ENCODE measurements at regions not wholly inside any gene's neighbourhood (a gene's known extent, or its start where the extent isn't known, plus 50 kb on each side); places are given as distances from the start of the nearest gene placed in this dataset.
"Not testable (repeated sequence)": the region's sequence is repeated elsewhere in the genome, so short reads cannot be mapped to it uniquely, and the experiment has no call there.

GRCh38 chr5:85621668-85622067 lies 996.1 kb upstream of the COX7C start:
- H3K9me3 ChIP-seq (ENCODE audit: control insufficient read depth in 4 of 4, low read length in 3 of 4), result no peaks in the 10 kb centered on the region
- H3K27ac ChIP-seq (ENCODE audit: low read depth in 1 of 2, low read length in 2 of 2), result no peak overlapping the region
- no peaks in the 10 kb centered on the region for H3K27me3 ChIP-seq (ENCODE audit: control insufficient read depth in 4 of 4, insufficient read depth in 4 of 4, low read length in 3 of 4)
- H3K4me1 ChIP-seq (ENCODE audit: control insufficient read depth in 4 of 4, insufficient read depth in 4 of 4, low read length in 3 of 4), result no peaks in the 10 kb centered on the region
- WGBS, result 97% methylated on average over 2 of the region's 2 CpGs
- DNase-seq (ENCODE audit: low spot score), result no peak
- H3K9ac ChIP-seq (ENCODE audit: low read depth in 1 of 2, low read length in 2 of 2), result no peak overlapping the region
- no peak overlapping the region for H3K4me3 ChIP-seq (ENCODE audit: low read depth in 1 of 3, low read length in 3 of 3)
- TF ChIP-seq YY1 (IDR thresholded peaks at IDR 0.05) (no peak), ZBTB33 (IDR thresholded peaks at IDR 0.05) (no peak), HNF4A (conservative IDR thresholded peaks at IDR 0.05) (no peak), JUND (IDR thresholded peaks at IDR 0.05) (no peak), REST (IDR thresholded peaks at IDR 0.05) (no peak), HNF4G (IDR thresholded peaks at IDR 0.05) (no peak), FOXA1 (IDR thresholded peaks at IDR 0.05) (no peak), ATF3 (IDR thresholded peaks at IDR 0.05) (no peak), EGR1 (IDR thresholded peaks at IDR 0.05; ENCODE audit: low read depth in 2 of 2) (no peak), MAX (IDR thresholded peaks at IDR 0.05) (no peak), GABPA (IDR thresholded peaks at IDR 0.05 in 1 of 2, conservative IDR thresholded peaks at IDR 0.05 in 1 of 2) (no peak), FOXA2 (IDR thresholded peaks at IDR 0.05) (no peak), SP1 (IDR thresholded peaks at IDR 0.05) (no peak), RAD21 (IDR thresholded peaks at IDR 0.05) (no peak), TAF1 (conservative IDR thresholded peaks at IDR 0.05) (no peak), RXRA (IDR thresholded peaks at IDR 0.05) (no peak)
- H3K36me3 ChIP-seq (ENCODE audit: control insufficient read depth in 4 of 4, insufficient read depth in 3 of 4, low read depth in 1 of 4, low read length in 3 of 4), result no peaks in the 10 kb centered on the region

- Histone ChIP-seq H3K27me3 (ENCODE audit: control insufficient read depth in 4 of 4, insufficient read depth in 4 of 4, low read length in 3 of 4) (no peaks in the 10 kb centered on the region), H3K4me3 (ENCODE audit: low read depth in 1 of 3, low read length in 3 of 3) (no peak overlapping the region), H3K9me3 (ENCODE audit: control insufficient read depth in 4 of 4, low read length in 3 of 4) (no peaks in the 10 kb centered on the region), H3K9ac (ENCODE audit: low read depth in 1 of 2, low read length in 2 of 2) (no peak overlapping the region), H3K36me3 (ENCODE audit: control insufficient read depth in 4 of 4, insufficient read depth in 3 of 4, low read depth in 1 of 4, low read length in 3 of 4) (no peaks in the 10 kb centered on the region), H3K4me1 (ENCODE audit: control insufficient read depth in 4 of 4, insufficient read depth in 4 of 4, low read length in 3 of 4) (no peaks in the 10 kb centered on the region), H3K27ac (ENCODE audit: low read depth in 1 of 2, low read length in 2 of 2) (no peak overlapping the region)
- no peak for DNase-seq (ENCODE audit: low spot score)
- TF ChIP-seq FOXA1 (IDR thresholded peaks at IDR 0.05), result no peak
Observed at GRCh38 chr5:85628153-85628552, 989.6 kb upstream of the COX7C start.

GRCh38 chr5:85638495-85639125 lies 979.1 kb upstream of the COX7C start:
- H3K27me3 ChIP-seq (ENCODE audit: control insufficient read depth in 4 of 4, insufficient read depth in 4 of 4, low read length in 3 of 4), result not testable (repeated sequence)

More at GRCh38 chr5:85638495-85639125, 979.1 kb upstream of the COX7C start:
- not testable (repeated sequence) for H3K9ac ChIP-seq (ENCODE audit: low read depth in 1 of 2, low read length in 2 of 2); H3K36me3 ChIP-seq (ENCODE audit: control insufficient read depth in 4 of 4, insufficient read depth in 3 of 4, low read depth in 1 of 4, low read length in 3 of 4); H3K9me3 ChIP-seq (ENCODE audit: control insufficient read depth in 4 of 4, low read length in 3 of 4); H3K4me1 ChIP-seq (ENCODE audit: control insufficient read depth in 4 of 4, insufficient read depth in 4 of 4, low read length in 3 of 4); H3K4me3 ChIP-seq (ENCODE audit: low read depth in 1 of 3, low read length in 3 of 3); H3K27ac ChIP-seq (ENCODE audit: low read depth in 1 of 2, low read length in 2 of 2); DNase-seq (ENCODE audit: low spot score)
- 84% methylated on average over 20 of the region's 25 CpGs for WGBS

Measured in liver (tissue), 7 donors.